ENCODE measurements at regions not wholly inside any gene's neighbourhood (a gene's known extent, or its start where the extent isn't known, plus 50 kb on each side); places are given as distances from the start of the nearest gene placed in this dataset.

DNA sequence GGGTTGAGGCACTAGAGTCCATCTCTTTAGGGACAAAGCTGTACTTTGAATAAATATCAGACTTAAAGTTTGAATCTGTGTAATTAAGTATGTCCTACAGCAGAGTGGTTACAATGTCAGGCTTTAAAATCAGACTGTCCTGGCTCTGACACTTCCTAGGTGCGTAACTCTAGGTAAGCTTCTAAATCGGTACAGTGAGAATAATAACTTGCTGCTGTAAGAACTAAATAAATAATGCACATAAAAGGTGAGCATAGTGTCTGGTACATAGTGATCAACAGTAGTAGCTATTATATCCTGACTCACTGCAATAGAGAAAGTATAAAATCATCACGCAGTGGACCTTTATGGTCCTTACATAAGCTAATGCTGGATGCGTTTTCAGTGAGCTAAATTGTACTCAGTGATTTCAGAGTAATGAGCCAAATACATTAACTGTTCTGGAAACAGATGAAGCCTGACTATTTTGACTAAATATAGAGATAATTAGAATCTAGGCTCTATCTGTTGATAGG is 72.2 kb upstream of the PDK4 start:
- no peak for DNase-seq (ENCODE audit: low read depth, low spot score)

DNA sequence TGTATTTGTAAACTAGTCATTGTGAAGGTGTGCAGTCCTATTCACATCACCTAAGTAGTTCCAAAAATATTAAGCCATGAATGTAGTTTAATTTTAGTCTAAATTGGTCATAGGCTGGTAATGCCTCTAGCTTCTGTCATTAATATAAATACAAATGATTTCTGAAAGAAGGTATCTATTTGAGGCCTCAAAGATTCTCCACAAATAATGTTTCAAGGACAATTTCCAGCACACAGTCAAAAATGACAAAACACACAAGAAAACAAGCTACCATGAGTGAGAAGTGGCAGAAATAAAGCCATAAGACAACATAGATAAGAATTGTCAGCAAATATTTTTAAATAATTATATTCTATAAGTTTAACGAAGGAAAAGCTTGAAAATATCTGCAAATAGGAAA is 66.7 kb upstream of the PDK4 start:
- no peak for DNase-seq (ENCODE audit: low read depth, low spot score)

DNA sequence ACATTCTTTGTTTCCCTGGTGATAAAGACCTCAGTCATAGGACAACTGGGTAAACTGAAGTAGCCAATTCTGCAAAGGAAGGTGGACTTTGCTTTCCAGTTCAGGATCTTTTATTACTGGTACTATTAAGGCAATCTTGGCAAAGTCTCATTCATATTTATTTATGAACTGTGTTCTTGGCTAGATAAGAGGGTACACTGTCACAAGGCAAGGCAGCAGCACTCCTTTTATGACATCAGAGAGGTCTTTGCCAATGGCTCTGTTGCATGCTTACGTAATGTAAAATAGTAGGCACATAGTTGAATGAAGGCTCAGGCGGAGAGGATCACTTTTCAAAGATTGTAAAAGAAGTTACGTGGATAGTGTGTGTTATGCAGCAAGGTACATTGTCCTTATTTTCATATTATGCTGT is 63.7 kb upstream of the PDK4 start:
- DNase-seq (ENCODE audit: low read depth, low spot score), result no peak

DNA sequence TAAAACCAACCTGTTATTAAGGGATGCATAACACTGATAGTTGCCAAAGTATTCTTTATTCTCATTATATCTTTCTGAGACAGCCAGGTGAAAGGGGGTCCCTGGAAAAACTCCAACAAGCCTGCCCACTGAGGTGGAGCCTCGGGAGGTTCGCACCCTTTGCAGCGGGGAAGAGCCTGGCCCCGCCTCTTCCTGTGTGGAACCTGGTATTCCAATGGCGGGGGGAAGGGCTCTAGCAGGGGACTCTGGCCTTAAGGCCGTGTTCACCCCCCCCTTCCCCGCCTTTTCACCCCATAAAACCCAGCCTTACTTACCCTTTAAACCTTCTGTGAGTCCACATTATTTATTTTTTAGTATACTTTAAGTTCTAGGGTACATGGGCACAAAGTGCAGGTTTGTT is 62.4 kb upstream of the PDK4 start:
- no peak for DNase-seq (ENCODE audit: low read depth, low spot score)

DNA sequence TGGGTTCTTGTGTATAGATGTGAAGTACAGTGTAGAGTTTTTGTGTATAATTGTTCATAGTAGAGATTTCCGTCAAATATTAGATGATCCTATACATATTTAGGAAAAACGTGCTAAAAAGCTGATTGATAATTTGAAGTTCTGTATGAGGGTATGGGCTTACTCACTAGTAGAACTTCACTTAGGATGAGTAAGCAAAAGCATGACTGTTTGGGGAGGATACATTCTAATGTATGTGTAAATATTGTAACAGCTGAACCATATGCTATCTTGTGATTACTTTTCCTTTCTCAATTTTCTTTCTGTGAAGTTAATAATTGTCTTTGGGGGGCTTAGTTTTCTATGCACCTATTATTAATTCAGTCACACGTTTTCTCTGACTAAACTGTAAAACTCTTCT is 53.2 kb upstream of the PDK4 start:
- no peak for DNase-seq (ENCODE audit: low read depth, low spot score)

DNA sequence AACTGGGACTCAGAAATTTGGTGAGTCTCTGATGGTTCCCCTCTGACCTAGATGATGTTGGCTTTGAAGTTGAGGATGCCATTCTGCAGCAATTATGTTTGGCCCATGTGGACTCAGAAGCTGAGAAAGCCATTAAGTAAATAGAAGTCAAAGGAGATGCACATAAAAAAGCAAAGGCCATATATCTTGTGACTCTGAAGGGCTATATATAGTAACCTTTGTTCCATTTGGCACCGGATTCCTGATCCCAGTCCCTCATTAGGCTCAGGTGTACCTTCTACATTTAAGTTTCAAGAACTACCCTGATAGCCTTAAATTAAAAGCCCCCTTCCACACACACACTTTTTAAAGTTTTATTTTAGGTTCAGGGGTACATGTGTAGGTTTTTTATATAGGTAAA is 50.0 kb upstream of the PDK4 start:
- no peak for DNase-seq (ENCODE audit: low read depth, low spot score)

All from ELF-1 (cell line).